Midbrain (tissue), 1 donor: ENCODE measurements at regions not wholly inside any gene's neighbourhood (a gene's known extent, or its start where the extent isn't known, plus 50 kb on each side); places are given as distances from the start of the nearest gene placed in this dataset.

ENCODE experiments used
- DNase-seq: peaks from one replicate; lab custom pipeline; 2025; lab: John Stamatoyannopoulos, UW

DNA sequence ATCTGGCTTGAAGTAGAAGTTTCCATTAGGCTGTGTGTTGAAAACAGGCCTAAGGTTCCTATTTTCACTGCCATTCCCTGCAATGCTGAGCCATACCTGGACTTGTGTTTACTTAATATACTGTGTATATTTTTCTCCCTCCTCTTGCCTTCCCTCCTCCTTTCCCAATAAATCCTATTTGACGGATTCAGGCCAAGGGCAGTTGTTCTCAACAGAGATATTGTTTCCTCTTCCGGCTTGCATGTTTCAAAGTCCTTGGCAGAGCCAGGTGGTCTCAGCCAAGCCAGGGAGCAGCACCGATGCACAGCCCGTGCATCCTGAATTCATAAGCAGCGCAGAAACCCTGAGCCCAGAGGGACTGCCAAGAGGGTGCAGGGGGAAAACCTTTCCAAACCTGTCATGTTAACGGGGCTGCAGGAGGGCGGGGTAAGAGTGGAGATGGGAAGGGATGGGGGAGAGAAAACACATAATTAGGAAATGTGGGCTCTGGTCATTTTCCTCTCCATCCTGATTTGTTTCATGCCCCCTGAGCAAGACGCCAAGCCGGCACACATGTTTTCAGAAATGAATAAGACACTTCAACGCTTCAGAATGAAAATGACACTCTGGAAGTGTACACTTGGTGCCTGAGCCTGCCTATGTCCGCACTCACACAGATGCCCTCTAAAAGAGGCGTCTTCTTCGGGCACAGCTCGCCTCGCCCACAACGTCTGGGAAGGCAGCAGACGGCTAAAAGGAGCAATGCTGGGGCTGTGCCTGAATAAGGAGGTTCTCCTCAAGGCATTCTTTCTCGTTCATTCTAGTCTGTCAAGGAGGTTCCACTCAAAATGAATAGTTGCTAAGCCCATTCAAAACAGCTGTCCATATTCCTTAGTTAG, 149.3 kb upstream of the UBL3 start:
- no peak for DNase-seq

- no peak for DNase-seq
Observed at GRCh38 chr13:29996316-29996715, 145.9 kb upstream of the UBL3 start.

DNA sequence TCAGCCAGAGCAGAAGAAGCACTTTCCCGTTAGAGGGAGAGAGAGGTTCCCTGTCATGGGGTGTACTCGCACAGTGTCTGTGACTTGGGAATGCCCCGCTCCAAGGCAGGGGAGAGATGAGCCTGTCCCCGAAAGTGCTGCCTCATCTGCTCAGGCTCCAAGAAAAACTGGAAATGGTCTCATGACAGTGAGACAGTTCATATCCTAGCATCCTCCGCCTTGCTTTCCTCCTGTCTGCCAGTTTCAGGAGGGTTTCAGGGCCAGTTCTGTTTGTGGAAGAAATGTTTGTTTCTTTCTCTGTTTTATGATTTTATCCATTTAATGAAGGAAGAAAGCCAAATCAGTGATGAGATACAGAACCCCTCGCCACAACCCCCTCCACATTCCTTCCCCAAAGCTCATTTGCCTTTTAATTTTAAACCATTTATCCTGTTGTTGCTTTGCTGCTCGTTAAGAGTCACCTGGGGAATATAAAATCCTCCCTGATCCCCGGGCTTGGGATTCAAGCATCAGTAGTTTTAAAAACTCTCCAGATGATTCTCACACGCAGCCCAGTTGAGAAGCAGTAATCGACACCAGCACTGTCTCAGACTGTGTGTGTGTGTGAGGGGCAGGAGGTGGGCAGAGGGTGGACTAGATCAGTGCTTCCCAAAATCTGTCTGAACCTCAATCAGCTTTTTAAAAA, 144.6 kb upstream of the UBL3 start:
- DNase-seq, result no peak

DNA sequence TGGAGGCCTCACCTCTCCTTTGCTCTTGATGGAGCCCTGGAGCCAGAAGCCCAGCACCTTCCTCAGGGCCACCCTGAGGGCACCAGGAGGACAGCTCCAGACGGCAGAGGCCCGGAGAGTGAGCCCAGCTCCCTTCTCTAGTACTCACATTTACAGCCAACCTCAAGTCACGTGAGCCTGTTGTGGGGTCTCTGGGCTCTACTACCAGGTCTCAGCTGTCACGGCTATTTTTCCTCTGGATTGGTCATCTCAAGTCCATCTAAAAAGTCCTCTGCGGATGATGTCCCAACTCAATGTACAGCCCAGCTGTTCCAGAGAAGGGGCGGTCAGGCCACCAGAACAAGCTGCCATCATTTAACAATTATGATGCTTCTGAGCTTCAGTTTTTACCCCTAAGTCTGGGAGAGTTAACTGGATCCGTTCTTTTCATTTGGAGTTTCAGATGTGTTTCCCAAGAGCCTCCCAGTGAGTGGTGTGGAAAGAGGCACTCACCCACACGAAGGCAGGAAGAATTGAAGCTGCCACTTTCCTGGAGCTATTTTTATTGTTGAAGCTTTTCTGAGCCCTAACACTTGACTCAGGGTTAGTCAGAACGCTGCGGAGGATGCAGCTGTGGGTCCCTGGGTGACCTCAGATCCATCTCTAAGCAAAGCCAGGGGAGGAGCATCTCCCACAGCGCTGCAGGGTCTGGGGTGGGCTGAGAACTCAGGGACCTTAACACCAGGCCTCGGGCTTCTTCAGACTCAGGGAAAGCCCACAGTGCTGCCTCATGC, 143.5 kb upstream of the UBL3 start:
- DNase-seq, result no peak

DNA sequence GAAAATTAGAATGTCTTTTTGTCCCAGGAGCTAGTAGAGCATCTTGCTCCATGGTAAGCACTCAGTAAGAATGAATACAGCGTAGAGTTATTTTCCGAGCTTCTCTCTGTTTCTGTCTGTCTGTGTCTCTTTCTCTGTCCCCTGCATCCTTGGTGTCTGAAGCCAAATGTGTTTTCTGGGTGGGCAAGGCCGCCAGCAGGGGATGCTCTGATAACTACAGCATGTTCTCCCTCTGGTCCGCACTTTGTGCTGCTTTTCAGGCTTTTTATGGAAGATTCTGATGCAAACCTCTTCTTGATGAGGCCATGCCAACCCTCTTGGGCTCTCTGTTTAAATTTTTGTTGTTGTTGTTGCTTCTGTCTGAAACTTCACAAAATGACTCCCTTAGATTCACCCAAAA, 142.8 kb upstream of the UBL3 start:
- no peak for DNase-seq

- DNase-seq, result no peak
Observed at GRCh38 chr13:29991343-29991742, 140.9 kb upstream of the UBL3 start.

- DNase-seq, result no peak
Observed at GRCh38 chr13:29987340-29987739, 136.9 kb upstream of the UBL3 start.

DNA sequence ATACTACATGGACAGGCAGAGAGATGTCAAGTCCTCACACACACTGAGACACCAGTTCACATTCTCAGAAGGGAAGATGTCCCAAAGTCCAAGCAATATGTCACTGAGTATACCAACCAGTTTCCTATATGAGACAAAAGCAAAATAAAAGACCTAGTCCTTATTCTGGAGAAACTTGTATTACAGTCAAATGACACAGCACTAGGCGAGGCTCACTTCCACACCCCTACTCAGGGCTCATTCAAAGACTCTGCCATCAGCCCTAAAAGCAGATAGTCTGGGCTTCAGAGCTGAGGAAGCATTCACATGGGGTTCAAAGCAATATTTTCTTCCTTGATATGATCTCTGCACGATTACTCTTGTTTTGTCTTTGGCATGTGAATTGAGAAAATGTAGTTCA, 129.9 kb upstream of the UBL3 start:
- DNase-seq, result no peak

- no peak for DNase-seq
Observed at GRCh38 chr13:29978211-29978610, 127.8 kb upstream of the UBL3 start.

- DNase-seq, result no peak
Observed at GRCh38 chr13:29977476-29978120, 127.2 kb upstream of the UBL3 start.

GRCh38 chr13:29976535-29976934, 126.1 kb upstream of the UBL3 start:
- DNase-seq, result no peak

DNA sequence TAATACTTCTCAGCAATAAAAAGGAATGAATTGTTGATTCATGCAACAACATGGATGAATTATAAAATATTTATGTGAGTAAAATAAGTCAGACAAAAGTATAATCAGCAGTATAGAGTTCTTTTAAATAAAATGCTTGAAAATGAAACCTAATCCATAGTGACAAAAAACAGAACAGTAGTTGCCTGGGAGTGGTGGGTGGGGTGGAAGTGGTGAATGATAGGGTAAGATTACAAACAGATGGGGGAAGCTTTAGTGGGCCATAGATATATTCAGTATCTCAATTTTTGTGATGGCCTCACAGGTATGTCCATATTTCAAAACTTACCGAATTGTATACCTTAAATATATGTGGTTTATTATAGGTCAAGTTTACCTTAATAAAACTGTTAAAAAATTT, 124.9 kb upstream of the UBL3 start:
- no peak for DNase-seq

DNA sequence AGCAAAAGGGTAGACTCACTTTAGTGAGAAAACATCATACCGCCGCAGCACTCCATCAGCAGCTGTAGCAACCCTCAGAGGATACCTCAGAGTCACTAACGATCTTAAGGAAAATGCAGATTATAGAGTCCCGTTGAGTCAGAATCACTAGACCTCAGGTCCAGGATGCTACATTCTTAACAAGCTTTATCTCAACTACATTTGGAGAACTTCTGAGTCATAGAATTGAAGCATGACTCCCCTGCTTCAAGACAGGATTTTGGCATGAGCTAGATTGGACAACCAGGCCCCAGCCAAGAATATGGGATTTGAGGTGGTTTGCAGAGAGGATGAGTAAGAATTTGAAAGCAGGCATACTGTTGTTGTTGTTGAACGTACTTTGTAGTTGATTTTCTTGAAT, 118.9 kb upstream of the UBL3 start:
- DNase-seq, result no peak

- no peak for DNase-seq
Observed at GRCh38 chr13:29964181-29964845, 113.9 kb upstream of the UBL3 start.

GRCh38 chr13:29963089-29963488, 112.7 kb upstream of the UBL3 start:
- DNase-seq, result no peak

- DNase-seq, result no peak
Observed at GRCh38 chr13:29961036-29961670, 110.7 kb upstream of the UBL3 start.

GRCh38 chr13:29959603-29960002, 109.2 kb upstream of the UBL3 start:
- no peak for DNase-seq

GRCh38 chr13:29959086-29959485, 108.7 kb upstream of the UBL3 start:
- DNase-seq, result no peak

DNA sequence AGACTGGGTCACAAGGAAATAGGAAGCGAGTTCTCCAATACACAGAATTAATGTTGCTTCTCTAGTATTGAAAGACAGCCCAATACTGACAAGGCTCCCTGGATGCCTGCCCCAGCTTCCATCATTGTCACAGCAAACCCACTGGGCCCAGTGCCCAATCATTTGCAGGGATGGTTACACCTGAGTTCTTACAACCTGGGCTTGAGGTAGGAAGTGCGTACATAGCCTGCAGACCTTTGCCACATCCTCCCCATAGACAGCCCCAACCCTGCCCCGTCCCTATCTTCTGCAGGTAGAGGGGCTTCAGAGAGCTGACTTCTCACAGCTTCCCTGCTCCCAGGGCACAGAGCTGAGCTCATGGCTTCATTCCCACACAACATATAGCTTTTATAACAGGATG, 108.1 kb upstream of the UBL3 start:
- DNase-seq, result no peak

DNA sequence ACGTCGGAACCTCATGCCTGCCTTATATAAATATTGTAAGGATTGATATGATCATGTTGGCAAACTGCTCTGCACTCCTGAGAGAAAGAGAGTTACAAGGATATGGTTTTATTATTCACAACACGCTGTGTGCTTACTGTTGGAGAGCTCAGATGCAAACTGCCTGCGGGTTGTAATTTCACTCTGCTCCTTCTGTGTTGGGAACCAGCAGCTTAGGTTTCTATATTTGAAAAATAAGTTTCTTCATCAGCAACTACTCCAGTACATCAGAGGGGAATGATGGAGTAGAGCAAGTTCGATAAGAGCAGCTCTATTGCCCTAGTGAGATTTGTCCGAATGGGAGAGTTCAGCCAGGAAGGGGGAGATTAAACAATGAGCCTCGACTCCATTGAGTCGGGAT, 106.9 kb upstream of the UBL3 start:
- DNase-seq, result no peak

- DNase-seq, result no peak
Observed at GRCh38 chr13:29956853-29957252, 106.4 kb upstream of the UBL3 start.
